NCI-H226 (cell line): ENCODE measurements at regions not wholly inside any gene's neighbourhood (a gene's known extent, or its start where the extent isn't known, plus 50 kb on each side); places are given as distances from the start of the nearest gene placed in this dataset.
"Not testable (repeated sequence)": the region's sequence is repeated elsewhere in the genome, so short reads cannot be mapped to it uniquely, and the experiment has no call there.

Source experiments
- DNase-seq: peaks from one replicate; pipeline ENCODE4 v3.0.0-alpha.2; 2015

DNA sequence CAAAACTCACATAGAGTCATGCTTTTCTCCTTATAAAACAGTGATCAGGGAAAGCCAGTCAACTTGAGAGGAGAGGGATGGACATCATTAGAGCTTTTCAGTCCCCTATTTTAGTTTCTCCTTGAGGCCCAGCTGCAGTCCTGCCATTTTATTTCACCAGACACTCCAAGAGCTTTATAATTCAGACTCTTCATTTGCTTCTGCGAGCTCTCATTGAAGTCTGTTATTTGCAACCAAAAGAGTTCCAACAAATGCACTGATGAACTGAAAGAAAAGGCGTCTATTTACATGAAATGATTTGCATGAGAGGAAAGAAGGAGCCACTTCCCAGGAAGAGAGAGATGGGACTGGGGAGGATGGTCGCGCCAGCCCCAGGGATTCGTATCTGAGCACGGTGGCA lies 86.8 kb downstream of the NDUFA12 start:
- DNase-seq, result no peak

DNA sequence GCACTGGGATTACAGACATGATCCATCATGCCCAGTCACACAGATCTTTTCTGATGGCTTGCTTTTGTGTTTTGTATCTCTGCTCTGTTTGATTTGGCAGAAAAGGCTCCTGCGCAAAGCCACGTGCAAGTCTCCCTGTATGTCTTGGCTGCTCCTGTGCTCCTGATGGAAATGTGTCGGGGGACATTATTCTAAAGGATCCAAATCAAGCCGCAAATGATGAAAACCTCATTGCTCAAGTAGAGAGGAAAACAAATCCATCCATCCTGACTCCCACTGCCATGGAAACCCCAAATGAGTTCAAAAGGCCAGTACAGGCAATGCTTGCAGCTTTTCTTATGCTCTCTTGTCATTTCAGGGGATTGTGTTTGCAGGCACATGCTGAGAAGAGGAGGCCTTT lies 93.8 kb downstream of the NDUFA12 start:
- DNase-seq, result no peak

DNA sequence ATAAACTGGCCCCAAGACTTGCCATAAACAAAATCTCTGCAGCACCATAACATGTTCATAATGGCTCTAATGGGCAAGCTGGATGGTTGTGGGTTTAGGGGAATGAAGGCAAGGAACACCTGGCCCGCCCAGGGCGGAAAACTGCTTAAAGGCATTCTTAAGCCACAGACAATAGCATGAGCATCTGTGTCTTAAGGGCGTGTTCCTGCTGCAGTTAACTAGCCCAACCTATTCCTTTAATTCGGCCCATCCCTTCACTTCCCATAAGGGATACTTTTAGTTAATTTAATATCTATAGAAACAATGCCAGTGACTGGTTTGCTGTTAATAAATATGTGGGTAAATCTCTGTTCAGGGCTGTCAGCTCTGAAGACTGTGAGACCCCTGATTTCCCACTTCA lies 97.7 kb downstream of the NDUFA12 start:
- not testable (repeated sequence) for DNase-seq

GRCh38 chr12:94900496-94900895 lies 103.0 kb downstream of the NDUFA12 start:
- DNase-seq, result no peak

- DNase-seq, result no peak
These were observed 105.1 kb downstream of the NDUFA12 start for GRCh38 chr12:94898388-94898787.

- no peak for DNase-seq
These were observed 110.8 kb downstream of the NDUFA12 start for GRCh38 chr12:94892544-94893267.

- DNase-seq, result no peak
These were observed 113.9 kb downstream of the NDUFA12 start for GRCh38 chr12:94889445-94890210.

DNA sequence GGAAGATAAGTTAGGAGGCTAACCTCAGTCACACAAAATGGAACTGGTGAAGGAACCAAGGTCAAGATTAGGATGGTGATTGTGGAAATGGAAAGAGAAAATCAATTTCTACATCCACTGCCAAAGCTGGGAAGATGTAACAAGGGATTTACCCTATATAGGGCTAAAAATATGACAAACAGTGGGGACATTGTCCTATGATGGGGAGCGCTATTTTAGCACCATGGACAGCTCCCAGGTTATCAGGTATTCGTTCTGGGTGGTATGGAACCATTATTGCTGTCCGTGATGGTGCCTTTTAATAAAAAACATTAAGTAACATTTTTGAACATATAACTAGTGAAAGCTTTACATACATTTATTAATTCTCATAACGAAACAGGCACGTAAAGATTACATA lies 124.0 kb downstream of the NDUFA12 start:
- no peak for DNase-seq

- no peak for DNase-seq
These were observed 128.0 kb downstream of the NDUFA12 start for GRCh38 chr12:94875525-94875924.

DNA sequence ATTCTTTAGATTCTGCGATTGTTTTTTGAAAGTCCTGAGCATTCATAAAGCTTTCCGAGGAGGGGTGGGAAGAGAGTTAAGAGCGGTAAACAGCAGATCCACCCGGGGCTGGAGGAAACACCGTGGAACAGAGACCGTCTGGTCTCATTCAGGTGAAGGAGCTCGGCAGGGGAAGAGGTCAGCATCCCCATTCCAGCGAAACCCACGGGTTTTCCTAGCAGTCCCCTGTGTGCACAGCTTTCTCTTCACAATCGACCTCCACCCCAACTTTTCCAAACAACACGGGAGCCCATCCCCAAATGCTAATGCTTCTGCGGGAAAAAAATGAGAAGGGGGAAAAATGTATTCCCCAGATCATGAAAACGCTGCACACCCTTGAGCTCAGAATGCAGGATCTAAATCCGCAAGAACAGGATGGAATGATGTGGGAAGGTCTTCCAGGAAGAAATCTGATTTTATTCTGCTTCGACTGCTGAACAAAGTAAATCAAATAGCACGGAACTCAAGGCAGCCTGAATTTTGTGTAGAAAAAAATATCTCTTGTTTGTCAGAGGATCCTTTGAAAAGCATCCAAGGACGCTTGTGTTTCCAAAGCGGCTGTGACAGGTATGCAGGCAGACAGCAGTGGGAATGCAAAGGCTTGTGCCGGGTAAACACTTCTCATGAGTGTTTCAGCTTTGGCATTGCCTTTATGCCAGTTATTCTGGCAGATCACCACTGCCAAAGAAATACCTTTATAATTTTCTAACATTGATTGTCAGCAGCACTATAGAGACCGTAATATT lies 128.8 kb downstream of the NDUFA12 start:
- DNase-seq, result no peak

- DNase-seq, result no peak
These were observed 129.6 kb downstream of the NDUFA12 start for GRCh38 chr12:94873734-94874517.

GRCh38 chr12:94872971-94873733 lies 130.3 kb downstream of the NDUFA12 start:
- no peak for DNase-seq

DNA sequence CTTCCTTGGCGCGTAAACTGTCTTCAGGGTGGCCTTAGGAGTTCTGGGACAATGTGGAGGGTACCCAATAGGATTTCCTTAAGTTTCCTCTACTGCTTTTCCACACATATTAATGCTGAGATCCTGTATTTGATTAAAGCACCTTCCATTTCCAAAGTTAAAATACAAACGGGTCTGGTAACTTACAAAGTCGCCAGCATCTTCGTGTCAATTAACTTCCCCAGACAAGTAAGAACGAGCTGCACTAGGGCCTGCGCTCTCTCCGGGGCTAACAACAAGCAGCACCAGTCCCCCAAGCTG lies 130.9 kb downstream of the NDUFA12 start:
- no peak for DNase-seq

GRCh38 chr12:94872007-94872653 lies 131.4 kb downstream of the NDUFA12 start:
- no peak for DNase-seq

GRCh38 chr12:94870511-94870910 lies 133.0 kb downstream of the NDUFA12 start:
- no peak for DNase-seq

- no peak for DNase-seq
These were observed 135.3 kb downstream of the NDUFA12 start for GRCh38 chr12:94868161-94868560.

DNA sequence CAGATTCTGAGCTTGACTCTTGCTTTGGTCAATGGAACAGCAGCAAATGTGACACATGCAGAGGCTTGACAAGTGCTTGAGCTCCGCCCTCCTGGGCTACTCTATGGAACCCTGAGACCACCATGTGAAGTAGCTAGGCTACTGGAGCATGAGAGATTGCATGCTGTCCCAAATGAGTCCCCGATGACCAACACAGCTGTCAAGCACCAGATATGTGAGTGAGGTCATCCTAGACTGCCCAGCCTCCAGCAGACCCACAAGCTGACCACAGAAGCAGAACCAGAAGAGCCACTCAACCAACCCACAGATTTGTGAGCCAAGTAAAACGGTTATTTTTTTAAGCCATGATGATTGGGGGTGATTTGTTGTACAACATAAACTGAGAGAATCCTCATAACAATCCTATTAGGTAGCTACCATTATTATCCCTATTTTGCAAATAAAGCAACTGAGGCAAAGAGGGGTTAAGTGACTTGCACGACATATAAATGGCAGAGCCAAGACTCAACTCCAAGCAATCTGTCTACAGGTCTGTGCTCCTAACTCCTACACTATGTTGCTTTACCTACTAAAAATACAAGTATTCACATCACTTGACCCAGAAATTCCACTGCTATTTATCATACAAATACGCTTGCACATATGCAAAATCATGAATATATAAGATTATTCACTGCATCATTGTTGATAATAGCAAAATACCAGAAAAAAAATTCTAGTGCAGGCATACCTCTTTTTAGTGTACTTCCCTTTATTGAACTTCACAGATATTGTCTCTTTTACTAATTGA lies 136.2 kb downstream of the NDUFA12 start:
- peak; percentile 2 for DNase-seq

GRCh38 chr12:94864987-94865386 lies 138.5 kb downstream of the NDUFA12 start:
- DNase-seq, result no peak

GRCh38 chr12:94863321-94864035 lies 140.0 kb downstream of the NDUFA12 start:
- no peak for DNase-seq

DNA sequence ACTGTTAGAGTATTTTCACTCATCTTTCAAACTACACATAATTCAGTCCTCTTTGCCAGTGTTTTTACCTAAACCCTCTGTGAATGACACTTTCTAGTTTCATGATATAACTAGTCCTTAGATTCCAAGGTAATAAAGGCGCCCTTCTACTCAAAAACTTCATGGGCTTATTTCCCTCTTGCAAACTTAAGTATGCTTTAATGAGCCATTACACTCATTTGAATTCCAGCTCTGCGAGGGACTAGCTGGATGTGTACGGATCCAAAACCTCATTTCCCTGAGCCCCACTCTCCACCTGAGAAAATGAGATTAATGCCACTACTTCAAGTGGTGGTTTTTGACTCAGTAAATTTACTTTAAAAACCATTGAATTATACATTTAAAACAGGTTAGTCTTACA lies 141.1 kb downstream of the NDUFA12 start:
- DNase-seq, result no peak
